ENCODE measurements at regions not wholly inside any gene's neighbourhood (a gene's known extent, or its start where the extent isn't known, plus 50 kb on each side); places are given as distances from the start of the nearest gene placed in this dataset.

DNA sequence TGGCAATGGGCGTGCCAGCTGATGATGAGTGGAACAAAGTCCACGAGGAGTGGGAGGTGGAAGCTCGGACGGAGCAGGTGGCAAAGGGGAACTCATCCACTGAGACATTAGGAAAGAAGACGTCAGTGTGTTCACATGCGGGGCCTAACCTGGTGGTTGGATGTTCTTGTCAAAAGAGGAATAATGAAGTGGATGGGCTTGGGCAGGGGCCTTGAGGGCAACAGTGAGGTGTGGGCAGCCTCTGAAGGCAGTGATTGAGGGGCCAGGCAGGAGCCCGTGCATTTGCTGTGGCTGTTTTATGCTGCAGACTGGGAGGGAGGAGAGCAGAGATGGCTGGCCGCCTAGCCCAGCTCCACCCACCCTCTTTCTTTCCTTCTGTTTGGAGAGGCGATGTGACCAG lies 74.5 kb downstream of the LRRC30 start:
- 79% methylated on average over 5 of the region's 9 CpGs for WGBS (ENCODE audit: insufficient coverage)
- CTCF ChIA-PET = no interaction called here

GRCh38 chr18:7307030-7307429 lies 76.1 kb downstream of the LRRC30 start:
- Histone ChIP-seq H3K4me3 (ENCODE audit: control insufficient read depth in 1 of 2, extremely low read depth in 1 of 2, low read length in 1 of 2) (no peak overlapping the region), H3K36me3 (ENCODE audit: control insufficient read depth in 2 of 2, extremely low read depth in 1 of 2, insufficient read depth in 1 of 2, low read length in 1 of 2) (no peaks in the 10 kb centered on the region), H3K27ac (ENCODE audit: low read length) (no peak overlapping the region), H3K4me1 (ENCODE audit: control insufficient read depth in 1 of 2, extremely low read depth in 1 of 2, insufficient read depth in 2 of 2, low read length in 2 of 2) (no peaks in the 10 kb centered on the region), H3K27me3 (replicated peaks in 1 of 2; ENCODE audit: control insufficient read depth in 2 of 2, extremely low read depth in 1 of 2, insufficient read depth in 2 of 2, low read length in 1 of 2) (no peaks in the 10 kb centered on the region), H3K9me3 (no peaks in the 10 kb centered on the region)
- DNase-seq (no peak), ATAC-seq (replicated peaks in 1 of 4) (peak in 1 of 4 experiments; percentile 11)
- Mint-ChIP-seq H3K27me3 (peaks cover 1 to 7% of the 10 kb centered on the region in 2 donors), H3K27ac (no peak overlapping the region), H3K4me1 (no peaks in the 10 kb centered on the region), H3K9me3 (peaks cover 3 to 16% (median 4%) of the 10 kb centered on the region in 3 donors), H3K4me3 (no peak overlapping the region), H3K36me3 (no peaks in the 10 kb centered on the region)
- CTCF ChIA-PET = no interaction called here
- WGBS (ENCODE audit: insufficient coverage) = 83% methylated on average over 2 of the region's 6 CpGs
- POLR2A ChIA-PET = no interaction called here

More for the DNA sequence above, 74.5 kb downstream of the LRRC30 start:
- no peak for ATAC-seq (replicated peaks in 1 of 4)
- no peak overlapping the region for H3K27ac ChIP-seq (ENCODE audit: low read length)
- no peak overlapping the region for H3K4me3 ChIP-seq (ENCODE audit: control insufficient read depth in 1 of 2, extremely low read depth in 1 of 2, low read length in 1 of 2)
- no peaks in the 10 kb centered on the region for H3K4me1 ChIP-seq (ENCODE audit: control insufficient read depth in 1 of 2, extremely low read depth in 1 of 2, insufficient read depth in 2 of 2, low read length in 2 of 2)
- Mint-ChIP-seq H3K4me3 (no peak overlapping the region), H3K27ac (no peak overlapping the region), H3K4me1 (no peaks in the 10 kb centered on the region), H3K9me3 (peaks cover 3 to 18% (median 8%) of the 10 kb centered on the region in 3 donors), H3K27me3 (peaks cover 1 to 7% of the 10 kb centered on the region in 2 donors), H3K36me3 (no peaks in the 10 kb centered on the region)
- no peaks in the 10 kb centered on the region for H3K9me3 ChIP-seq
- no peak for DNase-seq
- H3K27me3 ChIP-seq (replicated peaks in 1 of 2; ENCODE audit: control insufficient read depth in 2 of 2, extremely low read depth in 1 of 2, insufficient read depth in 2 of 2, low read length in 1 of 2) = no peaks in the 10 kb centered on the region
- POLR2A ChIA-PET = interaction anchor here in 1 of 2 donors (0.7 kb wide), 1 partner anchor 38 kb away, joined by 3 read pairs; no protein-coding TSS in a partner anchor
- no peaks in the 10 kb centered on the region for H3K36me3 ChIP-seq (ENCODE audit: control insufficient read depth in 2 of 2, extremely low read depth in 1 of 2, insufficient read depth in 1 of 2, low read length in 1 of 2)

DNA sequence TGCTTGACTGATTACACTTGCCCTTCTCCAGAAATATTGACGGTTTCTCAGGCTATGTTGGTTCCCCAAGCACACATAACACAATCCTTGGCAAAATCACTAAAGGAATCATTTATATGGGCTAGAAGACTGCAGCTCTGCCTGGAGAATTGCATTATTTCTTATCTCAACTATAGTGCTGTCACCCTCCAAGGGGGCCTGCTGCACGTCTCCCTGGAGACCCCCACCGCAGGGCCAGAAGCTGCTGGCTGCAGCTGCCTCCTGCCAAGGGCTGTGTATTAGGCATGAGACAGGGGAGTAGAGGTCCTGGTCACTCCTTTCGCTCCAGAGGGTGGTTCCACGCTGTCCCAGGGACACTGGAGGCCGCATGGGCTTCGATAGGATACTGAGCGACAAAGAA lies 76.6 kb downstream of the LRRC30 start:
- ChIA-PET CTCF (no interaction called here), POLR2A (no interaction called here)
- no peak overlapping the region for H3K27ac ChIP-seq (ENCODE audit: low read length)
- no peaks in the 10 kb centered on the region for H3K36me3 ChIP-seq (ENCODE audit: control insufficient read depth in 2 of 2, extremely low read depth in 1 of 2, insufficient read depth in 1 of 2, low read length in 1 of 2)
- no peaks in the 10 kb centered on the region for H3K9me3 ChIP-seq
- Mint-ChIP-seq H3K4me1 (no peaks in the 10 kb centered on the region), H3K27me3 (peaks cover 1 to 7% of the 10 kb centered on the region in 2 donors), H3K9me3 (peaks cover 3 to 17% (median 4%) of the 10 kb centered on the region in 3 donors), H3K27ac (no peak overlapping the region), H3K4me3 (no peak overlapping the region), H3K36me3 (no peaks in the 10 kb centered on the region)
- H3K27me3 ChIP-seq (replicated peaks in 1 of 2; ENCODE audit: control insufficient read depth in 2 of 2, extremely low read depth in 1 of 2, insufficient read depth in 2 of 2, low read length in 1 of 2) = no peaks in the 10 kb centered on the region
- ATAC-seq (replicated peaks in 1 of 4) = no peak
- H3K4me1 ChIP-seq (ENCODE audit: control insufficient read depth in 1 of 2, extremely low read depth in 1 of 2, insufficient read depth in 2 of 2, low read length in 2 of 2) = no peaks in the 10 kb centered on the region
- DNase-seq = no peak
- 82% methylated on average over 6 of the region's 8 CpGs for WGBS (ENCODE audit: insufficient coverage)
- H3K4me3 ChIP-seq (ENCODE audit: control insufficient read depth in 1 of 2, extremely low read depth in 1 of 2, low read length in 1 of 2) = no peak overlapping the region

DNA sequence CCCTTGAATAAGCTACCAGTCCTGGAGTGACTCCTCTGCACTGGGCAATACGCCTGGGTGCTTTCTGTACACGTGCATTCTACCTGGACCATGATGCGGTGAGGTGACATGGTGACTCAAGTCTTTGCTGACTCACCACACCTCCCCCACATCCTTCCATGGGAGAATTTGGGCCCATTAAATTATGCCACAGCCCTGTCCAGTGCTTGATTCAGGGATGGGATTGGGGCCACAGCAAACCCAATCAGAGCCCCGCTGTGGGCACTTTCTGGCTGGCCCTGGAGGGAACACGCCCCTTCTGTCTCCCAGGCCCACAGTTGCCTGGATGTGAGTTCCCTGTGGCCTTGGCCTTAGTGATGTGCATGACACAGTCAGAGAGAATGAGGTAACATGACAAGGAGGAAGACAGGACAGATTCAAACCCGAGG lies 86.9 kb downstream of the LRRC30 start:
- Mint-ChIP-seq H3K4me1 (no peaks in the 10 kb centered on the region), H3K4me3 (no peak overlapping the region), H3K27me3 (peaks cover 0 to 5% of the 10 kb centered on the region in 2 donors), H3K9me3 (peaks cover 0 to 8% (median 3%) of the 10 kb centered on the region in 3 donors), H3K27ac (no peak overlapping the region), H3K36me3 (no peaks in the 10 kb centered on the region)
- no peaks in the 10 kb centered on the region for H3K9me3 ChIP-seq
- no peaks in the 10 kb centered on the region for H3K27me3 ChIP-seq (replicated peaks in 1 of 2; ENCODE audit: control insufficient read depth in 2 of 2, extremely low read depth in 1 of 2, insufficient read depth in 2 of 2, low read length in 1 of 2)
- CTCF ChIA-PET = no interaction called here
- no peaks in the 10 kb centered on the region for H3K36me3 ChIP-seq (ENCODE audit: control insufficient read depth in 2 of 2, extremely low read depth in 1 of 2, insufficient read depth in 1 of 2, low read length in 1 of 2)
- no peak for DNase-seq
- no peak overlapping the region for H3K27ac ChIP-seq (ENCODE audit: low read length)
- no peaks in the 10 kb centered on the region for H3K4me1 ChIP-seq (ENCODE audit: control insufficient read depth in 1 of 2, extremely low read depth in 1 of 2, insufficient read depth in 2 of 2, low read length in 2 of 2)
- 97% methylated on average over 5 of the region's 6 CpGs for WGBS (ENCODE audit: insufficient coverage)
- ATAC-seq (replicated peaks in 1 of 4) = no peak
- H3K4me3 ChIP-seq (ENCODE audit: control insufficient read depth in 1 of 2, extremely low read depth in 1 of 2, low read length in 1 of 2) = no peak overlapping the region
- POLR2A ChIA-PET = no interaction called here

DNA sequence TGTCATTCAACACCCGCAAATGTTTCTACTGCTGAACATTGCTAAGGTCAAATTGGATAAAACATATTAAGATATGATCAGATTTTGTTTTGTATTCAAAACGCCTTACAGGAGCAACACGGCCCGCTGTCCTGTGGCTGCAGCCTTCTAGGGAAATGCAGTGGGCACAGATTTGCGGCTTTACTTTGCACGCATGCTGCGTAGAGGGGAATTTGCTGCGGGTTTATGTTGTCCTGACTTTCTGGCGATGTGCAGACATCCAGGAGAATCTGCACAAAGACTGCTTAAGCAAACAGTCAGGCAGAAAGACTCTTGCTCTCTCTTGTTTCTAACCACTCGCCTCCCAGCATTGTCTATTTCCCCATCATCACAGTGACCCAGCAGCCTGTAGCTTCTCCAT lies 88.3 kb downstream of the LRRC30 start:
- DNase-seq (no peak), ATAC-seq (replicated peaks in 1 of 4) (no peak)
- Histone ChIP-seq H3K27ac (ENCODE audit: low read length) (no peak overlapping the region), H3K4me1 (ENCODE audit: control insufficient read depth in 1 of 2, extremely low read depth in 1 of 2, insufficient read depth in 2 of 2, low read length in 2 of 2) (no peaks in the 10 kb centered on the region), H3K4me3 (ENCODE audit: control insufficient read depth in 1 of 2, extremely low read depth in 1 of 2, low read length in 1 of 2) (no peak overlapping the region), H3K9me3 (no peaks in the 10 kb centered on the region), H3K36me3 (ENCODE audit: control insufficient read depth in 2 of 2, extremely low read depth in 1 of 2, insufficient read depth in 1 of 2, low read length in 1 of 2) (no peaks in the 10 kb centered on the region), H3K27me3 (replicated peaks in 1 of 2; ENCODE audit: control insufficient read depth in 2 of 2, extremely low read depth in 1 of 2, insufficient read depth in 2 of 2, low read length in 1 of 2) (no peaks in the 10 kb centered on the region)
- Mint-ChIP-seq H3K27ac (no peak overlapping the region), H3K9me3 (peaks cover 0 to 6% (median 0%) of the 10 kb centered on the region in 3 donors), H3K4me3 (no peak overlapping the region), H3K4me1 (no peaks in the 10 kb centered on the region), H3K36me3 (no peaks in the 10 kb centered on the region), H3K27me3 (peaks cover 0 to 5% of the 10 kb centered on the region in 2 donors)
- 84% methylated on average over 8 of the region's 10 CpGs for WGBS (ENCODE audit: insufficient coverage)
- ChIA-PET POLR2A (no interaction called here), CTCF (interaction anchor here in 1 of 2 donors (0.6 kb wide), 1 partner anchor 13 kb away, joined by 3 read pairs; no protein-coding TSS in a partner anchor)

GRCh38 chr18:7321831-7322230 lies 90.9 kb downstream of the LRRC30 start:
- no peak for ATAC-seq (replicated peaks in 1 of 4)
- Mint-ChIP-seq H3K36me3 (no peaks in the 10 kb centered on the region), H3K27ac (no peak overlapping the region), H3K4me3 (no peak overlapping the region), H3K27me3 (peaks cover 0 to 5% of the 10 kb centered on the region in 2 donors), H3K9me3 (peaks cover 3 to 17% (median 3%) of the 10 kb centered on the region in 3 donors), H3K4me1 (no peaks in the 10 kb centered on the region)
- no peaks in the 10 kb centered on the region for H3K9me3 ChIP-seq
- no peaks in the 10 kb centered on the region for H3K27me3 ChIP-seq (replicated peaks in 1 of 2; ENCODE audit: control insufficient read depth in 2 of 2, extremely low read depth in 1 of 2, insufficient read depth in 2 of 2, low read length in 1 of 2)
- H3K4me1 ChIP-seq (ENCODE audit: control insufficient read depth in 1 of 2, extremely low read depth in 1 of 2, insufficient read depth in 2 of 2, low read length in 2 of 2) = no peaks in the 10 kb centered on the region
- ChIA-PET CTCF (no interaction called here), POLR2A (no interaction called here)
- no peak for DNase-seq
- H3K4me3 ChIP-seq (ENCODE audit: control insufficient read depth in 1 of 2, extremely low read depth in 1 of 2, low read length in 1 of 2) = no peak overlapping the region
- H3K27ac ChIP-seq (ENCODE audit: low read length) = no peak overlapping the region
- H3K36me3 ChIP-seq (ENCODE audit: control insufficient read depth in 2 of 2, extremely low read depth in 1 of 2, insufficient read depth in 1 of 2, low read length in 1 of 2) = no peaks in the 10 kb centered on the region
